Stomach smooth muscle (tissue), 2 donors: ENCODE measurements at regions not wholly inside any gene's neighbourhood (a gene's known extent, or its start where the extent isn't known, plus 50 kb on each side); places are given as distances from the start of the nearest gene placed in this dataset.

Experiments
- H3K27ac ChIP-seq: one replicate; pipeline ENCODE4 v1.7.0; 2013; ENCODE audit warnings: mild to moderate bottlenecking, low read length, inconsistent platforms
- H3K27me3 ChIP-seq, 2 donors: one replicate each; pipeline ENCODE4 v1.7.0; 2013; ENCODE audit warnings: low read length in 2 of 2; ENCODE audit not compliant: insufficient read depth in 2 of 2, control insufficient read depth in 1 of 2
- H3K36me3 ChIP-seq, 2 donors: one replicate each; pipeline ENCODE4 v1.7.0; 2013; ENCODE audit warnings: low read length in 2 of 2; ENCODE audit not compliant: control insufficient read depth in 2 of 2, insufficient read depth in 2 of 2
- H3K4me1 ChIP-seq: one replicate; pipeline ENCODE4 v1.7.0; 2013; ENCODE audit warnings: low read length; ENCODE audit not compliant: control insufficient read depth, insufficient read depth
- H3K4me3 ChIP-seq, 2 donors: one replicate each; pipeline ENCODE4 v1.7.0; 2013; ENCODE audit warnings: low read length in 2 of 2
- H3K9ac ChIP-seq, 2 donors: one replicate each; pipeline ENCODE4 v1.7.0; 2013; ENCODE audit warnings: low read length in 2 of 2, mild to moderate bottlenecking in 1 of 2
- H3K9me3 ChIP-seq, 2 donors: one replicate each; pipeline ENCODE4 v1.7.0; 2013; ENCODE audit warnings: low read length in 2 of 2; ENCODE audit not compliant: control insufficient read depth in 2 of 2
- donor health status: healthy.
- donor health status: Pancreatic carcinoma.

GRCh38 chr2:16051841-16052564, 111.7 kb downstream of the MYCN start:
- peaks cover 0 to 5% of the 10 kb centered on the region in 2 donors for H3K9me3 ChIP-seq
- no peak overlapping the region for H3K27ac ChIP-seq
- H3K9ac ChIP-seq, result no peak overlapping the region
- H3K27me3 ChIP-seq, result no peaks in the 10 kb centered on the region
- no peak overlapping the region for H3K4me3 ChIP-seq
- peaks cover 5% of the 10 kb centered on the region for H3K4me1 ChIP-seq
- H3K36me3 ChIP-seq, result no peaks in the 10 kb centered on the region

GRCh38 chr2:16050908-16051489, 110.6 kb downstream of the MYCN start:
- Histone ChIP-seq H3K4me3 (no peak overlapping the region), H3K9me3 (peaks cover 0 to 5% of the 10 kb centered on the region in 2 donors), H3K9ac (no peak overlapping the region), H3K4me1 (peaks cover 1% of the 10 kb centered on the region), H3K27me3 (no peaks in the 10 kb centered on the region), H3K36me3 (no peaks in the 10 kb centered on the region), H3K27ac (no peak overlapping the region)

- H3K27ac ChIP-seq, result no peak overlapping the region
Observed at GRCh38 chr2:16050261-16050907, 110.0 kb downstream of the MYCN start.

GRCh38 chr2:16049406-16049805, 109.1 kb downstream of the MYCN start:
- no peak overlapping the region for H3K27ac ChIP-seq
- H3K4me1 ChIP-seq, result no peaks in the 10 kb centered on the region
- peaks cover 0 to 5% of the 10 kb centered on the region in 2 donors for H3K9me3 ChIP-seq
- no peak overlapping the region for H3K4me3 ChIP-seq
- no peaks in the 10 kb centered on the region for H3K36me3 ChIP-seq
- H3K27me3 ChIP-seq, result no peaks in the 10 kb centered on the region
- H3K9ac ChIP-seq, result no peak overlapping the region

More at GRCh38 chr2:16050261-16050907, 110.0 kb downstream of the MYCN start:
- Histone ChIP-seq H3K4me3 (no peak overlapping the region), H3K4me1 (no peaks in the 10 kb centered on the region), H3K36me3 (no peaks in the 10 kb centered on the region), H3K27me3 (no peaks in the 10 kb centered on the region), H3K9me3 (peaks cover 0 to 5% of the 10 kb centered on the region in 2 donors), H3K9ac (no peak overlapping the region)

GRCh38 chr2:16048466-16048865, 108.1 kb downstream of the MYCN start:
- Histone ChIP-seq H3K9ac (no peak overlapping the region), H3K4me3 (no peak overlapping the region), H3K27me3 (no peaks in the 10 kb centered on the region), H3K4me1 (no peaks in the 10 kb centered on the region), H3K36me3 (no peaks in the 10 kb centered on the region), H3K27ac (no peak overlapping the region), H3K9me3 (peaks cover 0 to 5% of the 10 kb centered on the region in 2 donors)

GRCh38 chr2:16047701-16048100, 107.4 kb downstream of the MYCN start:
- H3K4me3 ChIP-seq, result no peak overlapping the region
- peaks cover 0 to 5% of the 10 kb centered on the region in 2 donors for H3K9me3 ChIP-seq
- no peaks in the 10 kb centered on the region for H3K27me3 ChIP-seq
- H3K9ac ChIP-seq, result no peak overlapping the region
- H3K4me1 ChIP-seq, result no peaks in the 10 kb centered on the region
- no peak overlapping the region for H3K27ac ChIP-seq
- H3K36me3 ChIP-seq, result no peaks in the 10 kb centered on the region

GRCh38 chr2:16046649-16047048, 106.3 kb downstream of the MYCN start:
- Histone ChIP-seq H3K36me3 (no peaks in the 10 kb centered on the region), H3K27me3 (no peaks in the 10 kb centered on the region), H3K27ac (no peak overlapping the region), H3K9ac (no peak overlapping the region), H3K4me3 (no peak overlapping the region), H3K4me1 (no peaks in the 10 kb centered on the region), H3K9me3 (peaks cover 0 to 1% of the 10 kb centered on the region in 2 donors)

GRCh38 chr2:16045653-16046352, 105.5 kb downstream of the MYCN start:
- H3K9ac ChIP-seq, result no peak overlapping the region
- H3K4me1 ChIP-seq, result no peaks in the 10 kb centered on the region
- no peaks in the 10 kb centered on the region for H3K27me3 ChIP-seq
- H3K9me3 ChIP-seq, result no peaks in the 10 kb centered on the region
- no peak overlapping the region for H3K4me3 ChIP-seq
- H3K36me3 ChIP-seq, result no peaks in the 10 kb centered on the region
- H3K27ac ChIP-seq, result no peak overlapping the region

- no peaks in the 10 kb centered on the region for H3K9me3 ChIP-seq
- no peaks in the 10 kb centered on the region for H3K4me1 ChIP-seq
- no peak overlapping the region for H3K4me3 ChIP-seq
- H3K9ac ChIP-seq, result no peak overlapping the region
- no peaks in the 10 kb centered on the region for H3K36me3 ChIP-seq
- peaks cover 0 to 3% of the 10 kb centered on the region in 2 donors for H3K27me3 ChIP-seq
- H3K27ac ChIP-seq, result no peak overlapping the region
Observed at GRCh38 chr2:16044946-16045456, 104.7 kb downstream of the MYCN start.

GRCh38 chr2:16043627-16044026, 103.3 kb downstream of the MYCN start:
- Histone ChIP-seq H3K4me3 (no peak overlapping the region), H3K4me1 (no peaks in the 10 kb centered on the region), H3K36me3 (no peaks in the 10 kb centered on the region), H3K9ac (no peak overlapping the region), H3K27ac (no peak overlapping the region), H3K9me3 (no peaks in the 10 kb centered on the region), H3K27me3 (peaks cover 0 to 6% of the 10 kb centered on the region in 2 donors)
